NCI-H526 treated with DMSO at 0.1 percent for 48 hours (cell line): ENCODE measurements at regions not wholly inside any gene's neighbourhood (a gene's known extent, or its start where the extent isn't known, plus 50 kb on each side); places are given as distances from the start of the nearest gene placed in this dataset.
A peak's percentile ranks its signal among the peaks of the same experiment; 100 is the strongest.

Source experiments
- DNase-seq: peaks from one replicate; lab custom pipeline; 2025; lab: John Stamatoyannopoulos, UW

- no peak for DNase-seq
Observed at GRCh38 chr5:145246961-145247744, 588.0 kb downstream of the PRELID2 start.

- no peak for DNase-seq
Observed at GRCh38 chr5:145246379-145246778, 588.8 kb downstream of the PRELID2 start.

GRCh38 chr5:145245354-145245753 is 589.8 kb downstream of the PRELID2 start:
- no peak for DNase-seq

GRCh38 chr5:145244788-145245187 is 590.4 kb downstream of the PRELID2 start:
- no peak for DNase-seq

- DNase-seq, result no peak
Observed at GRCh38 chr5:145244251-145244650, 590.9 kb downstream of the PRELID2 start.

GRCh38 chr5:145243016-145243415 is 592.1 kb downstream of the PRELID2 start:
- no peak for DNase-seq

- DNase-seq, result no peak
Observed at GRCh38 chr5:145242551-145242950, 592.6 kb downstream of the PRELID2 start.

- DNase-seq, result peak; percentile 40
Observed at GRCh38 chr5:145237843-145238242, 597.3 kb downstream of the PRELID2 start.

GRCh38 chr5:145236983-145237382 is 598.2 kb downstream of the PRELID2 start:
- no peak for DNase-seq

GRCh38 chr5:145236127-145236526 is 599.0 kb downstream of the PRELID2 start:
- no peak for DNase-seq

- no peak for DNase-seq
Observed at GRCh38 chr5:145233461-145233860, 601.7 kb downstream of the PRELID2 start.

- no peak for DNase-seq
Observed at GRCh38 chr5:145230781-145231180, 604.4 kb downstream of the PRELID2 start.

- DNase-seq, result no peak
Observed at GRCh38 chr5:145228564-145228963, 606.6 kb downstream of the PRELID2 start.

- DNase-seq, result no peak
Observed at GRCh38 chr5:145227881-145228280, 607.3 kb downstream of the PRELID2 start.

GRCh38 chr5:145226726-145227125 is 608.4 kb downstream of the PRELID2 start:
- no peak for DNase-seq

GRCh38 chr5:145225529-145225928 is 609.6 kb downstream of the PRELID2 start:
- DNase-seq, result no peak

GRCh38 chr5:145223582-145223981 is 611.6 kb downstream of the PRELID2 start:
- DNase-seq, result no peak

GRCh38 chr5:145222622-145223021 is 612.5 kb downstream of the PRELID2 start:
- DNase-seq, result no peak

- DNase-seq, result no peak
Observed at GRCh38 chr5:145221416-145221815, 613.7 kb downstream of the PRELID2 start.

GRCh38 chr5:145220481-145220880 is 614.7 kb downstream of the PRELID2 start:
- DNase-seq, result no peak

GRCh38 chr5:145218982-145219381 is 616.2 kb downstream of the PRELID2 start:
- DNase-seq, result no peak

GRCh38 chr5:145218019-145218418 is 617.1 kb downstream of the PRELID2 start:
- no peak for DNase-seq

GRCh38 chr5:145210020-145210419 is 625.1 kb downstream of the PRELID2 start:
- no peak for DNase-seq

- DNase-seq, result no peak
Observed at GRCh38 chr5:145205546-145205945, 629.6 kb downstream of the PRELID2 start.
